GM19455 (cell line): ENCODE measurements at regions not wholly inside any gene's neighbourhood (a gene's known extent, or its start where the extent isn't known, plus 50 kb on each side); places are given as distances from the start of the nearest gene placed in this dataset.

Experiments used
- ATAC-seq: cut with Tn5 transposase; IDR thresholded peaks from one replicate; pipeline ENCODE4 v1.9.1; 2021; ENCODE audit not compliant: unreplicated experiment

- no peak for ATAC-seq
Observed at GRCh38 chr9:99607842-99608448, 213.7 kb upstream of the NR4A3 start.

- no peak for ATAC-seq
Observed at GRCh38 chr9:99614341-99614740, 207.3 kb upstream of the NR4A3 start.

GRCh38 chr9:99621040-99621439 is 200.6 kb upstream of the NR4A3 start:
- ATAC-seq: no peak

GRCh38 chr9:99622679-99623078 is 199.0 kb upstream of the NR4A3 start:
- ATAC-seq: no peak

GRCh38 chr9:99623780-99624364 is 197.8 kb upstream of the NR4A3 start:
- ATAC-seq: no peak

- no peak for ATAC-seq
Observed at GRCh38 chr9:99624499-99625233, 197.0 kb upstream of the NR4A3 start.

GRCh38 chr9:99626426-99626825 is 195.3 kb upstream of the NR4A3 start:
- no peak for ATAC-seq

GRCh38 chr9:99628285-99628684 is 193.4 kb upstream of the NR4A3 start:
- no peak for ATAC-seq

GRCh38 chr9:99628849-99629620 is 192.7 kb upstream of the NR4A3 start:
- no peak for ATAC-seq

GRCh38 chr9:99632349-99633038 is 189.2 kb upstream of the NR4A3 start:
- ATAC-seq: no peak

GRCh38 chr9:99633265-99633664 is 188.4 kb upstream of the NR4A3 start:
- ATAC-seq: no peak

- no peak for ATAC-seq
Observed at GRCh38 chr9:99634186-99634585, 187.5 kb upstream of the NR4A3 start.

GRCh38 chr9:99635032-99635431 is 186.7 kb upstream of the NR4A3 start:
- ATAC-seq: no peak

GRCh38 chr9:99637641-99638040 is 184.0 kb upstream of the NR4A3 start:
- no peak for ATAC-seq

GRCh38 chr9:99638971-99639370 is 182.7 kb upstream of the NR4A3 start:
- no peak for ATAC-seq

- no peak for ATAC-seq
Observed at GRCh38 chr9:99647604-99648003, 174.1 kb upstream of the NR4A3 start.

GRCh38 chr9:99650187-99650874 is 171.4 kb upstream of the NR4A3 start:
- no peak for ATAC-seq

- ATAC-seq: no peak
Observed at GRCh38 chr9:99660191-99660636, 161.5 kb upstream of the NR4A3 start.

- no peak for ATAC-seq
Observed at GRCh38 chr9:99663297-99663696, 158.4 kb upstream of the NR4A3 start.

GRCh38 chr9:99663856-99664255 is 157.8 kb upstream of the NR4A3 start:
- ATAC-seq: no peak
